NCI-H526 treated with DMSO at 0.1 percent for 48 hours (cell line): ENCODE measurements at regions not wholly inside any gene's neighbourhood (a gene's known extent, or its start where the extent isn't known, plus 50 kb on each side); places are given as distances from the start of the nearest gene placed in this dataset.

Experiments used
- DNase-seq: peaks from one replicate; lab custom pipeline; 2025; lab: John Stamatoyannopoulos, UW

GRCh38 chr4:35952751-35953150, 291.6 kb downstream of the ARAP2 start:
- peak; percentile 43 for DNase-seq

DNA sequence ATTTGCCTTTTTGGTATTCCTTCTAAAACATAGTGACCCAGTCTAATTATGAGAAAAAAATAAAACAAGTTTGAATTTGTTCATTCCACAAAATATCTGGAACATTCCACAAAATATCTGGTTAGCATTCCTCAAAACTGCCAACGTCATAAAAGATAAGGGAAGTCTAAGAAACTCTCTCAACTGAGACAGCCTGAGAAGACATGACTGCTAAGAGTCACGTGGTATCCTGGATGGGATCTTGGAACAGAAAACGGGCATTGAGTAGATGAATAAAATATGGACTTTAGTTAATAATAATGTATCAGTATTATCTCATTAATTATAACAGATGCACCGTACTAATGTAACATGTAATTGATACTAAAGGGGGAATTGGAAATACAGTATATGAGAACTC, 280.9 kb downstream of the ARAP2 start:
- no peak for DNase-seq

DNA sequence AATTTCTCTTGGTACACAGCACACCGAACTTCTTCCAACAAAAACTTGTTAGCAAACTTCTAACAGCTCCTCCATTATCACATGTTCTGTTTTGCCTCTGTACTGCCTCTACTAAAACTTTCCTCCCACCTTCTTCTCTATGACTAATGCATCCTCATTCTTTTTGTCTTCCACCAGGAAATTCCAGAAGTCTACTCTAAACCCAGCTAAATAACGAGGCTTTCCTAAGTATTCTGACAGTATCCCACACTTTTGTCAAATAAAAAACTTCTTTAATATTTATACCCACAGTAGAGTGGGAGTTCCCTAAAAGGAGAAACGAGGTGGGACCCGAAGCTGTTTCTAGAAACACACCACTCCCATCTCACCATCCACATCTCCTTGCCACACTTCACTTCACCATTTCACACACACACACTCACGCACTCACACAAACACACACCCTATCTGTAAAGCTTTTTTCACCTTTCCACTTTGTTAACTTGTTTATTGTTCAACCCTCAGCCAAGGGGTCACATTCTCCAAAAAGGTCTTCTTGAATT, 280.3 kb downstream of the ARAP2 start:
- no peak for DNase-seq

GRCh38 chr4:35965300-35965699, 279.0 kb downstream of the ARAP2 start:
- peak; percentile 12 for DNase-seq

GRCh38 chr4:35966566-35966965, 277.7 kb downstream of the ARAP2 start:
- DNase-seq: no peak

- DNase-seq: no peak
These were observed 273.9 kb downstream of the ARAP2 start for GRCh38 chr4:35970366-35970960.

GRCh38 chr4:35972814-35973213, 271.5 kb downstream of the ARAP2 start:
- DNase-seq: no peak

GRCh38 chr4:35975617-35976355, 268.5 kb downstream of the ARAP2 start:
- no peak for DNase-seq

DNA sequence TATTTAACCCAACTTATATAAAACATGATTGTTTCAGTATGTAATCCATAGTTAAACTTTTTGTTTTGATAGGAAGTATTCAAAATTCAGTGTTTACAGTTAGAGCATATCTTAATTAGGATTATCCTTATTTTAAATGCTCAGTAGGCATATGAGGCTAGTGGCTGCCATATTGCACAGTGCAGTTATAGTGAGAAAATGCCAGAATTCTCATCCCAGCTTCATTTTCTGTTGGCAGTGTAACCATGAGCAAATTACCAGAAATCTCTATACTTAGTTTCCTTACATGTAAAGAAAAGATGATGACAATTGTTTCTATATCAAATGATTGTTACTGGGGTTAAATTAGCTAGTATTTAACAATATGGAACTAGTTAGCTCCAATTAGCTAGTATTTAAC, 265.8 kb downstream of the ARAP2 start:
- no peak for DNase-seq

- no peak for DNase-seq
These were observed 262.0 kb downstream of the ARAP2 start for GRCh38 chr4:35982318-35982717.

- DNase-seq: no peak
These were observed 257.8 kb downstream of the ARAP2 start for GRCh38 chr4:35986537-35986936.

DNA sequence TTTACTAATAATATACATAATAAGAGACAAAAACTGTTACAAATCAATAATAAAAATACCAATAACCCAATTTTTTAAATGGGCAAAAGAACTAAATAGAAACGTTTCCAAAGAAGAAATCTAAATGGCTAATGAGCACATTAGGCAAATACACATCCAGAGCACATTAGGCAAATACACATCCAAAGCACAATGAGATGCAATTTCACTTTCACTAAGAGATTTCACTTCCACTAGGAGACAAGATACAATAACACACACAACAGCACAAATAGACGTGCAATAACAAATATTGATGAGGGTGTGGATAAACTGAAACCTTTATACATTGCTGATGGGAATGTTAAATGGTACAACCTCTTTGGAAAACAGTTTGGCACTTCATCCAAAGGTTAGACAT, 250.7 kb downstream of the ARAP2 start:
- peak; percentile 3 for DNase-seq

DNA sequence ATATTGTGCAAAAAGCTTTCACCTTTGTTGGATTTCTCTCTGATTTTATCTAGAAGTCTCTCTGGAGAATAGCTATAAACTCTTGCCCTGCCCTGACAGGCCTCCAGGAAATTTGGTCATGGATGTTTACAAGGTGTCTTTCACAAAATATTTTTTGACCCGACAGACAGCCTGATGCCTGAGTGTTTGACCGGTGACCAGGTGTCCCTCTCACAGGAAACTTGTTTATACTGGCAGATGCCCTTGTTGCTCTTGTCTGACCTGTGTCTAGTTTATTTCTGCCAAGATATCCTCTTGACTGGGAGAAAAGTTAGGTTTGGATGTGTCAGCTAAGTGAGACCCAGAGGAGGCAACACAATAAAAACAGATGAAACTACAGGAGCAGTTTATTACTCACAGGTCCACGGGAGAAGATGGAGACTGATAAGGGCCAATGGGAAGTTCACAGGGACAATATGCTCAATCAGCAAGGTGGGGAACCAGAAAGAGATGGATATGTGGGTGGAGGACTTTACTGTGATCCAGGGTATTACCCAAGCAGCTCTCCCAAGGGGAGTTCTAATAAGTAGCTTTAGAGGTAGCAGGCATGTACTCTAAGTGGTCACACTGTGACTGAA, 243.3 kb downstream of the ARAP2 start:
- DNase-seq: no peak

DNA sequence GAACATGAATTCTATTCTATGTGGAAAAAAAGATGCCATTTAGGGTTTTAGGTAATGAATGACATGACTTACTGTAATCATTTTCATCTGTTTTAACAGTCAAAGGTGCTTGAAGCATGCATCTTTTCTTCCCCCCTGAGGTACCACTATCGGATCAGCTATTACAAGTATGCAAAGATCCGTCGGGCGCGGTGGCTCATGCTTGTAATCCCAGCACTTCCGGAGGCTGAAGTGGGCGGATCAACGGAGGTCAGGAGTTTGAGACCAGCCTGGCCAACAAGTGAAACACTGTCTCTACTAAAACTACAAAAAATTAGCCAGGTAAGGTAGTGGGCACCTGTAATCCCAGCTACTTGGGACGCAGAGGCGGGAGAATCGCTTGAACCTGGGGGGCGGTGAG, 241.3 kb downstream of the ARAP2 start:
- no peak for DNase-seq

DNA sequence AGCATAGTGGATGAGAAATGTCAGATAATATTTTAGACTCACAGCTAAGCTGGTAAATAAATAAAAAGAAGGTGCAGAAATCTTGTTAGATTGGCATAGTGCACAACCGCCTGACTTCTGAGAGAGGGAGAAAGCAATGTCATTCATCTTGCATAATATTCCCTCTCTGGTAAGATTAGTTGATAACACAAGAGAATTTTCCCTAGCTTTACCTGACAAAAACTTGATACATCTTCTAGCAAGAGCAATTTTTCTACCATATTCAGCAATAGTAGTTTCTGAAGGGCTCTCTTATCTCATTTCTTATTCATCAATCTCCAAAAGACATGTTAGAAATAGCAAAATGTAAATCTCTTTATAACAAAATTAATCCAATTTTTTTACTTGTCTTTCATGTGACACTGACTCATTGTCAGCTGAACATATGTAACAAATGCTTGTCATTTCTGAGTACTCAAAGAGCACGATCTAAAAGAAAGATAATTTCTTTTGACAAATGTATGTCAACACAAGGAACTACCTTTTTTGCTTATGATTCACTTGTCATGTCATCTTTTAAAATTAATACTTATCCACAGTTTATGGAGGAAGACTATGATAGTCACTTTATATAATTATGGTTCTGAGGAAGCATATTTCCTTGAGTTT, 240.0 kb downstream of the ARAP2 start:
- no peak for DNase-seq

GRCh38 chr4:36006226-36006625, 238.1 kb downstream of the ARAP2 start:
- DNase-seq: no peak

DNA sequence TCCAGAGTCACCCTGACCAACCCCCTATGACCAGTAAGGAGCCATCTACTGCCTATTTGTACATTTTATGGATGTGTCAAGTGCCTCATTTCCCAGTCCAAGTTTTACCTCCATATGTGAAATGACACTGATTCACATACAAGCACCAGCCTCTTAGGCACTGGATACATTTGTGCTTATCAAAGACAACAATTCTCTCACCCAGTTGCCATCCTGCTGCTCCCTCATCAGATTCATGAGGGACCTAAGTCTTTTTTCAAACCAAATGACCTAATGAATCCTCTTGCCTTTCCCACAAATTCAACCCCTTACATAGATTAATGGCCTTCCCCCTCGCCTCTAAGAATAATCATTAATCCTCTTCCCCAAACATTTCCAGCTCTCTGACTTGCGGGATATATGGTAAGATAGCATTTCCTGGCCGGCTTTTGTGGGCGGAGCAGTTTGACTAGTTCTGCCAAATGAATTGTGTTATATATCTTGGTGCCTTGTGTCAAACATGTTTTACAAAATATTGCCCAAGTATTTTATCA, 233.9 kb downstream of the ARAP2 start:
- no peak for DNase-seq

DNA sequence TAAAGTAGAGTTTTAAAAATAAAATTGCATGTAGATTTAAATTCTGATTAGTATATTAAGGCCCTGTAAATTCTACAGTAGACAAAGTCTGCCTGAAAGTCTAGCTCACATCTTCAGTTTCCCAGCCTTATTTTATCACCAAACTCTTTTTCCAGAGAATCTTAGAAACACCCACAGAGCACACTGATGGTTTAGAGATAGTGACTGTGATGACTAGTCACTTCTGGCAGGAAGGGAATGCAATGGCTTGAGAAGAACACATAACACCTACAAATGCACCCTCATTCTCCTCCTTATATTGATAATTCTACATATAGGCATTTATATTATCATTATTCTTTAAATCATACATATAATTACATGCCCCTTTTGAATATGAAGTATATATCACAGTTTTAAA, 232.9 kb downstream of the ARAP2 start:
- no peak for DNase-seq

- DNase-seq: no peak
These were observed 231.8 kb downstream of the ARAP2 start for GRCh38 chr4:36012503-36012902.

DNA sequence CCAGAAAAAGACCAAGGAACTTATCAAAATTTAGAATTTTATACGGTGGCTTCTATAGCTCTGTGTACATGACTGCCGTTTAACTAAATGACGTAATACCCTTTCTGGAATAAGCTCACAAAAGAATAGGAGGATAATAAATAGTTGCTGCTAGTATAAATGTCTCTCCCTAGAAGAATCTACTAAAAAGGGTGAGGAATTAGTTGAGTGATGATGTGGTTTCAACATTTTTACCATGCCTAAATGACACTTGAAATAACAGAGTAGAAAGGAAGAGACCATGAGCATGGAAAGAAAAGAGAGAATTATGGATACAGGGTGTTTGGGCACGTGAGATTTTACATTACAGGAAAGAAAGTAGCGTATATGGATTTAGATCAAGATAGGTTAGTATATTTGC, 231.1 kb downstream of the ARAP2 start:
- no peak for DNase-seq
